ENCODE measurements at regions not wholly inside any gene's neighbourhood (a gene's known extent, or its start where the extent isn't known, plus 50 kb on each side); places are given as distances from the start of the nearest gene placed in this dataset.

- DNase-seq (ENCODE audit: low read depth in 1 of 2, low spot score in 2 of 2), result no peak
- Histone ChIP-seq H3K4me1 (replicated peaks) (no peaks in the 10 kb centered on the region), H3K27me3 (replicated peaks) (no peaks in the 10 kb centered on the region), H3K36me3 (no peaks in the 10 kb centered on the region), H3K9me3 (replicated peaks) (no peaks in the 10 kb centered on the region), H3K4me3 (no peak overlapping the region), H3K27ac (no peak overlapping the region)
Observed at GRCh38 chr3:76610150-76610549, 429.7 kb upstream of the ROBO2 start.

GRCh38 chr3:76615719-76616118 lies 424.2 kb upstream of the ROBO2 start:
- Histone ChIP-seq H3K9me3 (replicated peaks) (no peaks in the 10 kb centered on the region), H3K36me3 (no peaks in the 10 kb centered on the region), H3K27me3 (replicated peaks) (no peaks in the 10 kb centered on the region), H3K27ac (no peak overlapping the region), H3K4me3 (no peak overlapping the region), H3K4me1 (replicated peaks) (no peaks in the 10 kb centered on the region)
- no peak for DNase-seq (ENCODE audit: low read depth in 1 of 2, low spot score in 2 of 2)

GRCh38 chr3:76624164-76624563 lies 415.7 kb upstream of the ROBO2 start:
- Histone ChIP-seq H3K36me3 (no peaks in the 10 kb centered on the region), H3K9me3 (replicated peaks) (no peaks in the 10 kb centered on the region), H3K4me3 (no peak overlapping the region), H3K27ac (no peak overlapping the region), H3K27me3 (replicated peaks) (no peaks in the 10 kb centered on the region), H3K4me1 (replicated peaks) (no peaks in the 10 kb centered on the region)
- no peak for DNase-seq (ENCODE audit: low read depth in 1 of 2, low spot score in 2 of 2)

- H3K9me3 ChIP-seq (replicated peaks), result no peaks in the 10 kb centered on the region
- no peaks in the 10 kb centered on the region for H3K36me3 ChIP-seq
- no peak overlapping the region for H3K27ac ChIP-seq
- no peaks in the 10 kb centered on the region for H3K4me1 ChIP-seq (replicated peaks)
- H3K4me3 ChIP-seq, result no peak overlapping the region
- no peak for DNase-seq (ENCODE audit: low read depth in 1 of 2, low spot score in 2 of 2)
- H3K27me3 ChIP-seq (replicated peaks), result no peaks in the 10 kb centered on the region
Observed at GRCh38 chr3:76627236-76627635, 412.7 kb upstream of the ROBO2 start.

- Histone ChIP-seq H3K27me3 (replicated peaks) (no peaks in the 10 kb centered on the region), H3K27ac (no peak overlapping the region), H3K36me3 (no peaks in the 10 kb centered on the region), H3K4me1 (replicated peaks) (no peaks in the 10 kb centered on the region), H3K4me3 (no peak overlapping the region), H3K9me3 (replicated peaks) (no peaks in the 10 kb centered on the region)
- DNase-seq (ENCODE audit: low read depth in 1 of 2, low spot score in 2 of 2), result no peak
Observed at GRCh38 chr3:76631251-76631650, 408.6 kb upstream of the ROBO2 start.

GRCh38 chr3:76638006-76638405 lies 401.9 kb upstream of the ROBO2 start:
- no peak overlapping the region for H3K4me3 ChIP-seq
- H3K9me3 ChIP-seq (replicated peaks), result no peaks in the 10 kb centered on the region
- DNase-seq (ENCODE audit: low read depth in 1 of 2, low spot score in 2 of 2), result no peak
- H3K27ac ChIP-seq, result no peak overlapping the region
- no peaks in the 10 kb centered on the region for H3K36me3 ChIP-seq
- no peaks in the 10 kb centered on the region for H3K27me3 ChIP-seq (replicated peaks)
- no peaks in the 10 kb centered on the region for H3K4me1 ChIP-seq (replicated peaks)

- Histone ChIP-seq H3K36me3 (no peaks in the 10 kb centered on the region), H3K4me1 (replicated peaks) (no peaks in the 10 kb centered on the region), H3K9me3 (replicated peaks) (no peaks in the 10 kb centered on the region), H3K27ac (no peak overlapping the region), H3K4me3 (no peak overlapping the region), H3K27me3 (replicated peaks) (no peaks in the 10 kb centered on the region)
- no peak for DNase-seq (ENCODE audit: low read depth in 1 of 2, low spot score in 2 of 2)
Observed at GRCh38 chr3:76643623-76644304, 396.1 kb upstream of the ROBO2 start.

GRCh38 chr3:76644305-76644675 lies 395.6 kb upstream of the ROBO2 start:
- H3K27ac ChIP-seq, result no peak overlapping the region
- H3K36me3 ChIP-seq, result no peaks in the 10 kb centered on the region
- no peaks in the 10 kb centered on the region for H3K4me1 ChIP-seq (replicated peaks)
- H3K27me3 ChIP-seq (replicated peaks), result no peaks in the 10 kb centered on the region
- DNase-seq (ENCODE audit: low read depth in 1 of 2, low spot score in 2 of 2), result no peak
- no peak overlapping the region for H3K4me3 ChIP-seq
- no peaks in the 10 kb centered on the region for H3K9me3 ChIP-seq (replicated peaks)

GRCh38 chr3:76645724-76646123 lies 394.2 kb upstream of the ROBO2 start:
- Histone ChIP-seq H3K36me3 (no peaks in the 10 kb centered on the region), H3K4me1 (replicated peaks) (no peaks in the 10 kb centered on the region), H3K27me3 (replicated peaks) (no peaks in the 10 kb centered on the region), H3K9me3 (replicated peaks) (no peaks in the 10 kb centered on the region), H3K27ac (no peak overlapping the region), H3K4me3 (no peak overlapping the region)
- DNase-seq (ENCODE audit: low read depth in 1 of 2, low spot score in 2 of 2), result no peak

GRCh38 chr3:76646921-76647562 lies 392.9 kb upstream of the ROBO2 start:
- Histone ChIP-seq H3K27ac (no peak overlapping the region), H3K27me3 (replicated peaks) (no peaks in the 10 kb centered on the region), H3K36me3 (no peaks in the 10 kb centered on the region), H3K9me3 (replicated peaks) (no peaks in the 10 kb centered on the region), H3K4me1 (replicated peaks) (no peaks in the 10 kb centered on the region), H3K4me3 (no peak overlapping the region)
- DNase-seq (ENCODE audit: low read depth in 1 of 2, low spot score in 2 of 2), result no peak

GRCh38 chr3:76651784-76652183 lies 388.1 kb upstream of the ROBO2 start:
- Histone ChIP-seq H3K36me3 (no peaks in the 10 kb centered on the region), H3K27me3 (replicated peaks) (no peaks in the 10 kb centered on the region), H3K9me3 (replicated peaks) (no peaks in the 10 kb centered on the region), H3K27ac (no peak overlapping the region), H3K4me1 (replicated peaks) (no peaks in the 10 kb centered on the region), H3K4me3 (no peak overlapping the region)
- DNase-seq (ENCODE audit: low read depth in 1 of 2, low spot score in 2 of 2), result no peak

- Histone ChIP-seq H3K4me3 (no peak overlapping the region), H3K27ac (no peak overlapping the region), H3K9me3 (replicated peaks) (no peaks in the 10 kb centered on the region), H3K4me1 (replicated peaks) (no peaks in the 10 kb centered on the region), H3K27me3 (replicated peaks) (no peaks in the 10 kb centered on the region), H3K36me3 (no peaks in the 10 kb centered on the region)
- no peak for DNase-seq (ENCODE audit: low read depth in 1 of 2, low spot score in 2 of 2)
Observed at GRCh38 chr3:76652524-76652923, 387.4 kb upstream of the ROBO2 start.

- H3K27ac ChIP-seq, result no peak overlapping the region
- H3K27me3 ChIP-seq (replicated peaks), result no peaks in the 10 kb centered on the region
- no peak for DNase-seq (ENCODE audit: low read depth in 1 of 2, low spot score in 2 of 2)
- no peaks in the 10 kb centered on the region for H3K36me3 ChIP-seq
- no peak overlapping the region for H3K4me3 ChIP-seq
- H3K4me1 ChIP-seq (replicated peaks), result no peaks in the 10 kb centered on the region
- H3K9me3 ChIP-seq (replicated peaks), result no peaks in the 10 kb centered on the region
Observed at GRCh38 chr3:76653640-76654251, 386.2 kb upstream of the ROBO2 start.

- DNase-seq (ENCODE audit: low read depth in 1 of 2, low spot score in 2 of 2), result no peak
Observed at GRCh38 chr3:76656531-76657070, 383.3 kb upstream of the ROBO2 start.

More at GRCh38 chr3:76656531-76657070, 383.3 kb upstream of the ROBO2 start:
- Histone ChIP-seq H3K4me3 (no peak overlapping the region), H3K27me3 (replicated peaks) (no peaks in the 10 kb centered on the region), H3K27ac (no peak overlapping the region), H3K9me3 (replicated peaks) (no peaks in the 10 kb centered on the region), H3K36me3 (no peaks in the 10 kb centered on the region), H3K4me1 (replicated peaks) (no peaks in the 10 kb centered on the region)

Measured in SJSA1 (cell line).